HG03108 (cell line): ENCODE measurements at regions not wholly inside any gene's neighbourhood (a gene's known extent, or its start where the extent isn't known, plus 50 kb on each side); places are given as distances from the start of the nearest gene placed in this dataset.

Source experiments
- ATAC-seq: cut with Tn5 transposase; IDR thresholded peaks from one replicate; pipeline ENCODE4 v1.9.1; 2021; ENCODE audit warnings: moderate library complexity; ENCODE audit not compliant: unreplicated experiment

DNA sequence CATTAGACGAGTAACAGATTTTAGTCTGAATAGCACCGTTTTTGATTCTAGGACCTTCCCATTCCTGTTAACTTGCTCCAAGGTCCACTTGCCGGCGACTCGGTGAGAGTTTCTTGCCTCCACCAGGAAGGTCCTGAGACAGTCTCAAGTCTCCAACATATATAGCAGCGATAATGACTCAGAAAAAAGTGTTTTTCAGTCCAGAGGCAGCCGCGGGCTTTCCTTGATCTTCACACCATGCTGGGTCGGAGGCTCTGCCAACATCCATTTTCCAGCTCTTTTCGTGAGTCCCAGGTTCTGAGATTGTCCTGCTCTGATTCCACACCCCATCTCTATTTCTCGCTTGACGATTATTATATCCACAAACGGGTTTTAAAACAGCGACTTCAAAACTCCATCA is 170.5 kb downstream of the GPX5 start:
- ATAC-seq: no peak

DNA sequence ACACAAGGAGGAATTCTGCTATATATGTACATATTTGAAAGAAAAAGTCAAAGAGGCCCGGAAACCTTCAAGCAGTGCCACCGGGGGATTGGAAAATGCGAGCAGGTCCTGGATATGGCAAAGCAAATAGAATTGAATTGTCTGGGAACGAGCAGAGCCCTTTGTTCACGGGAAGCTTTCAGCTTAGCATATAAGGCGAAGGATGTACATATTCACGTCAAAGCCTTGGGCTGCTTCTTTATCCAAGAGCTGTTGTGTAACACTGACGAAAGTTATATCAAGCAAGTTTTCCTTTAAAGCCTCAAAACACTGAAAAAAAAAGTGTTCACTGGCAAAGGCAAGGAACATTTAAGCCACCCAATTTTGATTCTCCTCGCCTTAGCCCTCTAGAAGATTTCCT is 171.0 kb downstream of the GPX5 start:
- ATAC-seq: no peak

DNA sequence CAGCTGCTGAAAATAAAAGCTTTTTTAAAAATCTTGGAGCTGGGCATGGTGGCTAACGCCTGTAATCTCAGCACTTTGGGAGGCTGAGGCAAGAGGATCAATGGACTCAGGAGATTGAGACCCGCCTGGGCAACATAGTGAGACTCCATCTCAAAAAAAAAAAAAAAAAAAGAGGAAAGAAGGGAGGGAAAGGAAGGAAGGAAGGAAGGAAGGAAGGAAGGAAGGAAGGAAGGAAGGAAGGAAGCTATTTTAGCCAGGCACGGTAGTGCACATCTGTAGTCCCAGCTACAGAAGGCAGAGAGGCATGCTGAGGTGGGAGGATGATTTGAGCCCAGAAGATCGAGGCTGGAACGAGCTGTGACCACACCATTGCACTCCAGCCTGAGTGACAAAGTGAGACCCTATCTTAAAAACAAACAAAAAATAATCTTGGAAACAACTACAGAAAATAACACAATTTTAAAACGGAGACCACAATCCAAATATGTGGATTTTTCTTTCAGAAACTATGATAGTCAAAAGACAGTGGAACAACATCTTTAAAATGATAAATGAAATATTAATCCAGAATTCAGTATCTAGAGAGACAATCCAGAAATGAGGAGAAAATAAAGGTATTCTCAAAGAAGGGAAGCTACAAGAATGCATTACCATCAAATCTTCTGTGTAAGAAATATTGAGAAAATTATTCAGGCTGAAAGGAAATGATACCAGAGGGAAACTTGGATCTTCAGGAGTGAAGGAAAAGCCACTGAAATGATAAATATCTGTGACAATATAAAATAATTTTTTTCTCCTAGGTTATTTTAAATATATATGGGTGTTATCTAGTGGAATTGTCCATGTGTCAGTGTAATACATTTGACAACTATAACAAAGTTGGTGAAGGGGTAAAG is 182.0 kb downstream of the GPX5 start:
- no peak for ATAC-seq

DNA sequence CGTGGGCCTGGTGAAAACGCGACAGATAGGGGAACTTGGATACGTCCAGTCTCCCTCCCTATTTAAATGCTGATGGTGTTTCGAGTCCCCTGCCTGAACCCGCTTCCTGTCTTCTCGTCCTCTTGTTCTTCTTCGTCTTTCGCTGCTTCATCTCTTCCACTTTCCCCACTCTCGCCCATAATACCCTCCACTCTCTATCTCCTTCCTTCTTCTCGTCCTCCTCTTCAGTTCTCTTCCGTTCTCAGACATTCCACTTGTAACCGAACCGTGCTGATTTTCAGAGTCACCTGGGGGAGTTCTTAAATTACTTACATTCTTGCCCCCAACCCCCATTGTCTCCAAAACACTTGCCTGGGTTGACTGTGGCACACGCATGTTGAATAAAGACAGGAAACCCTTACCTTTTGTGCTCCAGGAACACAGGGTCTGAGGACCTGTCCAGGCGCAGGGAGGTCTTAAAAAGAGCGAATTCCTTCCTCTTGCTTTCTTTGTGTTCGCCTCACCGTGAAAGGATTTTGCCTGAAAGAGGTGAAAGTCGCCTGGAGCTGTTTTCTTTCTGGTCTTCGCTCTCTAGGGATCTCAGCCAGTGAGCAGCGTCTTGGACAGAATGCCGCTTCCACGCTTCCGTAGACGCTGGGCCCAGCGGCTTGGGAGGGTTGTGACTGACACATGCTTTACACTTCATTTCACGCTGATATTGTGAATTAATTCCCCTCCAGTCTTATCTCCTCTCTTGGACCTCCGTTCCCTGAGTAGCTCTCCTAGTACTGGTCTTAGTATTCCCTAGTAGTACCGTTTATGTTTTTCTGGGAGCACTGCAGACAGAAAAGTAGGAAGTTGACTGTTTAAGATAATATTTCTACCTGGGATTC is 184.0 kb downstream of the GPX5 start:
- ATAC-seq: no peak

DNA sequence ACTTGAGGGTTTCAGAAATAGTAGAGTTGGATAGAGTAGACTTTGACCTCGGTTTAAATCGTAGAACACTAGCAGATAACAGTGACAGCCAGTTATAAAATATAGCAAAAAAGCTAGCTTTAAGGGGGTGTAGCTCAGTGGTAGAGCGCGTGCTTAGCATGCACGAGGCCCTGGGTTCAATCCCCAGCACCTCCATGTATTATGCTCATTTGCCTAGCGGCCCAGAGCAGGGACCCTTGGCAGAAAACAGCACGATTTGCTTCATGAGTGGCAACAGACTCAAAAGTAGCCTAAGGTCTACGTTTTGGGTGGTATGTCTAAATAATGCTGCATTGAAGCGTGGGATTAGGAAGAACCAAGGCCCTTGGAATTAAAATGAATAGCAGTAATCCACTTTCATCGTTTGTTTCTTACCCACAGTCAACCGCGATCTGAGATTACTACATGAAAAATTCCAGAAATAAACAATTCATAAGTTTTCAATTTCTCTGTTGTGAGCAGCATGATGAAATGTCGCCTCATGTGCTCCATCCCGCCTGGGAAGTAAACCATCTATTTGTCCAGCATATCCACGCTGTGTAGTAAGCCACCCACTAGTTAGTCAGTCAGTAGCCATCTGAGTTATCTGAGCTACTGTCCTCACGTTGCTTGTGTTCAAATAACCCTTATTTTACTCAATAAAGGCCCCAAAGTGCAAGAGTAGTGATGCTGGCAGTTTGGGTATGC is 184.9 kb downstream of the GPX5 start:
- no peak for ATAC-seq

DNA sequence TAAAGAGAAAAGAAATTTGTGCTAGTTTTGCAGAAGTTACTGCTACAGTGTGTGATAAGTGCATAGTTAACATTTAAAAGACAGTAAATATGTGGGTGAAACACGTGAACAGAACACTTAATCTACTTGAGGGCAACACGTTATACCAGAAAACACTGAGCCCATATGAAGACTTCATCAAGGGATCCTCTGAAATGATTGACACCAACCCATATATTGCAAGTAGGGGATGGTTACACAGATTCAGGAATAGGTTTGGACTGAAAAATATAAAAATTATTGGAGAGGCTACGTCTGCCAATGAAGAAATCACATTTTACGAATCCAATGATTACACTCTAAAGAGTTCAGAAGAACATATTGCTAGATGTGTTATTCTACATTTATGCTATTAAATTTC is 185.6 kb downstream of the GPX5 start:
- no peak for ATAC-seq

DNA sequence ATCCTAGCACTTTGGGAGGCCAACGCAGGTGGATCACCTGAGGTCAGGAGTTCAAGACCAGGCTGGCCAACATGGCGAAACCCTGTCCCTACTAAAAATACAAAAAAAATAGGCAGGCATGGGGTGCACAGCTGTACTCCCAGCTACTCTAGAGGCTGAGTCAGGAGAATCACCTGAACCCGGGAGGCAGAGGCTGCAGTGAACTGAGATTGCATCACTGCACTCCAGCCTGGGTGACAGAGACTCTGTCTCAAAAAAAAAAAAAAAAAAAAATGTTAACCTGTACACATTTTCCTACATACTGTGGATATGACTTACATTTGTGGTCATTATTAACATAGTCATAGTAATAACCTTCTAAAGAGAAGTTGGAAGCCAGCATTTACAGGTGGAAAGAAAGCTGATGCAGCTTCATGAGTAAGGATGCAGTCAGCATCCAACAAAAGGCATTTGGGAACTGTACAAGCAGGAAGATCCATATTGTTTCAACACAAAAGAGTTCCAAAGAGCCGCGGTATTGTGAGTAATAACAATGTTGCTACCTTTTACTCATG is 186.2 kb downstream of the GPX5 start:
- ATAC-seq: no peak

DNA sequence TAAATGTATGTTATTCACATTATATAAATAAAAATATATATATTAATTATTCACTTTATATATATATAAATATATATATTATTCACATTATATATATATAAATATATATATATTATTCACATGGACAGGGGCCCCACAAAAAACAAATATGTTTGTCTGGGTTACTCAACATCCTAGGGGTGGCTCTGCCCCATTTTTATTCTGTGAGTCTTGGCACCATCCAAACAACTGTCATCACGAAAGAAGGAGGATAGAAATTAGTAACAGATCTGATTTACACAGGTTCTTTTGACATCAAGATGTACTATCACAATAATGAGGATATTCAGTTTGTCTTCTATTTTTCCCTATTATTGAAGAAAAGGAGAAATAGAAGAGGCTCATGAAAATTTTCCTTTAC is 187.3 kb downstream of the GPX5 start:
- no peak for ATAC-seq

DNA sequence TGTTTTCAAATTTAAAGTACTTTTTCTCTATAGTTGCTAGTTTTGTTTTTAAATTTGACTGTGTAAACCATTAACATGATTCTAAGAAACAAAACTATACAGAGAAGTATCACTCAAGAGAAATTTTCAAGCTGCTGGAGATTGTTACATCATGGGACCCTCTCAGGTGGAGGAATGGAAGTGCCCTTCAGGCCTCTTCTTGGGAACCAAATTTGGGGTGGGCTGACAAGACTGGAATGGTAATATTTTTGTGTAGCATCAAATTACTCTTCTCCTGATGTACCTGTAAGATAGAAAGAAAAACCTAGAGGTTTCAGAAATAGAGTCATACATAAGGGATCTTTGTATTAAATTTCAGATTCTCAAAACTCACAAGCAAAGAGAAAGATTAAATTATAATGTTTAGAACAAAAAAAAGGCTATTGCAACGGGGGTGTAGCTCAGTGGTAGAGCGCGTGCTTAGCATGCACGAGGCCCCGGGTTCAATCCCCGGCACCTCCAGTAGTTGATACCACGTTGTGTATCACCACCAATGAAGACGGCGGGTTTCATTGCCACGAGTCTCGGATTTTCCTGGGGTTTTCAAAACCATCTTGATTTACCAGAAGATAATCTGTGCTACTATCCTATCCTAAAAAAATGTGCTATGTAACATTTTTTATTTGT is 193.7 kb downstream of the GPX5 start:
- ATAC-seq: no peak

DNA sequence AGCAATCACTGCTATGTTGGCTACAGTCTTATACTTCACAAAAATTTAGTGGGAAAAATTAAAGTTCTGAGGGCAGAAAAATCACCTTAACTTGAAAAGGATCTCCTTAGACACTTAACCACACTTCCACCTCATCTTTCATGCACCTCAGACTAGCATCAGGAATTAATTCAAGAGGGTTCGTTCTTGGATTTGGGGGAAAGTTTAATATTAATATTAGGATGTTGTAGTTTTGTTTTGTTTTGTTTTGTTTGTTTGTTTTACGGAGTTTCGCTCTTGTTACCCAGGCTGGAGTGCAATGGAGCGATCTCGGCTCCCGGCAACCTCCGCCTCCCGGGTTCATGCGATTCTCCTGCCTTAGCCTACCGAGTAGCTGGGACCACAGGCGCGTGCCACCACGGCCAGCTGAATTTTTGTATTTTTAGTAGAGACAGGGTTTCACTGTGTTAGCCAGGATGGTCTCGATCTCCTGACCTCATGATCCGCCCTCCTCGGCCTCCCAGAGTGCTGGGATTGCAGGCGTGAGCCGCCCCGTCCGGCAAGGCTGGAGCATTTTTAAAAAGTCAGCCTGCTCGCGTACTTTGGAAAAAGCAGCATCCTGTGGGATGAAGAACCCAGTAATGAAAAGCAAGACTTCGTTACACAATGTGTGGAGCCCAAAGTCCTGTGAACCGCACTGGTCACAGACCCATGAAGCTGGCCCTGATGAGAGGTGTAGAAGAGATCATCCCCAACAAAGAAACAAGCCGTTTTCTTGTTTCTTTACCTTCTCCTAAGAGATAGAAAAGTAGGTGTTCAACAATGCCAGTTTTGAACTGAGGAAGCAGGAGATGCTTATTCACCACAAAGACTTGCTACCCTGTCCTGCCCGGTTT is 194.9 kb downstream of the GPX5 start:
- ATAC-seq: no peak

DNA sequence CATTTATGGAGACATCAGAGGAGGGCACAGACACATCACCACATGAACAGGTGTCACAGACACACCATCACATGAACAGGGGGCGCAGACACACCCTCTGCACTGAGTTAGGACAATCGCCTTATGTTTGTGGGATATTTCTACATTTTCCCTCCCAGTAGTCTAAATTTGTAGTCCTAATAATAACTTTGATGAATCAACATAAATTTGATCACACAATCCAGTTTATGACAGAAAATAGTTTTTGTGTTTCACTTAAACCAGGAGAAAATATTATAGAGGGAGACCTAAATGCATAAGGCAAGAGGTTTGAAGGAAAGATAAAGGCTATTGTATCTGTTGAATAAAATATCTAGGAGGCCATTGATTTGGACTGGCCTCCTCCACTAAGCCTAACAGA is 195.7 kb downstream of the GPX5 start:
- no peak for ATAC-seq

DNA sequence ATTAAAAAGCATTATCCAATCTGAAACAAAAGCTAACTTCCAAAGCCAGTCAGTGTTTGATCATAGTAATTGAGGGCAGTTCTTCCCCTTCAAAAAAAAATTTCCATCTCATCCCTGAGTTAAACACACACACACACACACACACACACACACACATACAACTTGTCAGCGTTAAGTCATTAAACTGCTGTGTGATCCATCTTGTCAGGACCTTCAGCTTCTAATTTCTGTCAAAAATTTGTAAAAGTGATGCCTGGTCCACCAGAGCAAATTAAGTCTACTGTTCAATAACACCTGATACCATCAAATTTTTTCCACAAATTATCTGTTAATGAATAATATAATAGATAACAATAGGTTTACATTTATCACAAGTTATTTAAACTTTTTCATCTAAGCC is 198.7 kb downstream of the GPX5 start:
- ATAC-seq: no peak

DNA sequence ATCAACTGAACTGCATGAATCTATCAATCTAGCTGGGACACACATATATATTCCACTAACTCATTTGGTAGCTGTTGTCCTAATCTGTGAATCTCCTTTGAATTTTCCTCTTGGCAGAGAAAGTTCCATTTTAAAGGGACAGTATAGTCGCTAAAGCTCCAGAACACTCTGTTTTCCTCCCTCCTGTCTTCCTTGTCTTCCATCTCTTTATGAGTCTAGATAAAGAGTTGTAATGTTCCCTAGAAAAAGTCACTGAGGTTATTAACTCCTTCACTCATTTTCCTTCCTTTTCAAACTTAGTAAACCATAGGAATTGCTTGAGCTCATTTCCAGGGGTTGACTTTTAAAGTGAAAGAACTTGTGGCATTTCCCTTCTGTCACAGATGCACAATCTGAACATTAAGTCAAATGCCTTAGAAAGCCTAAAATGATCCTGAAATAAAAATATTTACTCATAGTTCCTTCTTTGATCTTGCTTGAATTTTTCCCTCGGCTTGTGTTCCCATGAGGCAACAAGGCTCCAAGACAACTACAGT is 198.4 kb downstream of the TRIM27 start:
- no peak for ATAC-seq

DNA sequence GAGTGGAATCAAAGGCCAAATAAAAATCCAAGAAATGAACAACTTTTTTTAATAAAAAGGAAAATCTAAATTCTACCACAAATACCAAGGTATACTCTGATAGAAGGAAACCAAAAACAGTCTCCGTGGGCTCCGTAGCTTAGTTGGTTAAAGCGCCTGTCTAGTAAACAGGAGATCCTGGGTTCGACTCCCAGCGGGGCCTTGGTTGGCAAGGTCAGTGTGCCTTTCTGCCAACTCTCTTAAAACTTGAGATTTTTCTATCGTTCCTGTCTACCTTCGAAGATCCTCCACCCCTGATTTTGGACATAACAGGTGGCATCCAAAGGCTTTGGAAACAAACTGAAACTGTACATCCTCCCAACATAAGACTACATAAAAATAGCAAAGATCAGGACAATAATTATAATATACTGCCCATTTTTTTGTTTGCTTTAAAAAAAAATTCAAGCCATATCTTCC is 197.9 kb downstream of the TRIM27 start:
- ATAC-seq: no peak

DNA sequence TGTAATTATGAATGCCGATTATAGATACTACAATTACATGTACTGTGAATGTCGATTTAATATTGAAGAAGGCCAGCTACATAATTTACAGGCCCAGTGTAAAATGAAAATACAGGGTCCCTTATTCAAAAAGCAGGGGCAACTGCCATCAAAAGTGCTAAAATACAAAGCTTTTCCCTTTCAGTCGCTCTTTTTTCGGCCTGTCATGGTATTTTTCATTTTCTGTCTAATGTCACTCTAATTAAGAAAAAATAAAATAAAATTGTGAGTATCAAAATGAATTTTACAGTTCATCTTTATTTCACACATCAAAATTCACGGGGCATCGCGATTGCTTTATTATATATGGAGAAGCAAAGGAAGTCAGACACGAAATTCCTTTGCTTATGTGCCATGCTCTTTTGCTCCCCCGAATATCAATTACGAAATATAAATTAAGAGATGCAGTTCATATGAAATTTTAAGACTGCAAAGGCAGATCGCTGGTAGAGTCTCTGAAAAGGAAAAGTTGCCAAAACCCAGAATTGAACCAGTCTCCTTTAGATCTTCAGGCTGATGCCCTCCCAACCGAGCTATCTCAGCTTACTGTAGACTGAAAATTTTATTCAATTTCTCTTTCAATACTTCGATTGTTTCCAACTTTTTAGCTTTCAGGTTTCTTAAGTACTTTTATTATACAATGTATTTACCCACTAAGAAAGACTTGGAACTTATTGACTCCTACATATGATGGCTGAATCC is 197.0 kb downstream of the TRIM27 start:
- ATAC-seq: no peak

DNA sequence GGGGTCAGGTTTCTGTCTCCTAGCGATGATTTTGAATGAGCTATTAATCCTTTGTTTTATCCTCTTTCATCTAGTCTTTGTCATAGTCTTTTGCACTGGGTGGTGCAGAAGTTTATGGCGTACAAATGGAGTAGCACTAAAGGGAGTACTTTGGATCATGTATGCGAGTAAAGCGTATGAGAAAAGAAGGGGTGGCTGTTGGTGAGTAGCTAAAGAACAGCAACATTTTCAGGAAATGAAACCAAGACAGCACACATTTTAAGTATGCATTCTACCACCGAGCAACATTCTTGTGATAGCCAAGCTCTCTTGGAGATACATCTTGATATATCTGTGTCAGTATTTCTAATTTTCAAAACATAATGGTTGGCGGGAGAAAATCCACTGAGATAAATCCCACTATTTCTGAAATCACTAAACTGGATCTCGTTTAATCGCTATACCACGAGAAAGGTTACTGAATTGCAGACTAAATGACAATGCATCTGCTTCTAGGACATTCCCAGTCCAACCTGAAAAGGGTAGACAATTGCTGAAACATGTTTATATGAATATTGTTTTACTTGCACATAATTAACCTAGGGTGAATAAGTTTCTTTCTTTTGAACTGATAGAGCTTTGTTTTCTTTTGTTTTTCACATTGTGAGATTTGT is 196.1 kb downstream of the TRIM27 start:
- no peak for ATAC-seq

DNA sequence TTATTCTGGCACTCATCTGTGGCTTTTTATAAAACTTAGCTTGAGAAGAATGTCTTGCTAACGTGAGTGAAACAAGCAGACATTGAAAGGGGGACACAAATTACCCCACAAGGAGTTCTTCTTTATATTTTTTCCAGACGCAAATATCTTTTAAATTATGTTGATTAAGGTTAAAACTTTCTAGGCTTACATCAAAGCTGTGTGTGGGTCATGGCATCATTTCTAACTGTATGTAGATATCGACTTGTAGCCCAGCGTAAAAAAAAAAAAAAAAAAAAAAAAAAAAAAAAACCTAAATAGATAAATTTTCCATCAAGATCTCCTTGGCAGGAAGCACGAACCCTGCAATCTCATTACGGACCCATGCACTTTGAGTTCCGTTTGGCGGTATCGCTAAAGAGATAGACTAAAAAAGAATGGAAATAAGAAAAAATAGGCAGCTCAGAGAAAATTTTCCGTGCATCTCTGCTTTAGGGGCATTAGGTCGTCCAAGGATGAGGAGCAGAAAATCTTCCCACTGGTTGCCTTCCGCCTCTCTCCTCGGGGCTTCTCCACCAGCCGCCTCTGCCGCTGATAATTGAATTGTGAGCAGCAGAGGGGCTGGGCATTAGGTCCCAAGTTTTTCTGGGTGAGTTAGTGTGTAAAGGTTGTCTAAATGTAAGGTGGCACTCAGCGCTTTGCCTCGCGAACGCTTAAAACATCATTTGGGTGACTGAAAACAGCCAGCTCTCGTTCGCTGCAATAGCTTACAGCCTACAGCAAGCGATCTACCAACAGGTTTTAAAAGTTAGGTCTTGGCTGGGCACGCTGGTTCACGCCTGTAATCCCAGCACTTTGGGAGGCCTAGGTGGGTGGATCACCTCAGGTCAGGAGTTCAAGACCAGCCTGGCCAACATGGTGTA is 194.0 kb downstream of the TRIM27 start:
- no peak for ATAC-seq
